K562 (cell line): ENCODE measurements at regions not wholly inside any gene's neighbourhood (a gene's known extent, or its start where the extent isn't known, plus 50 kb on each side); places are given as distances from the start of the nearest gene placed in this dataset.
A peak's percentile ranks its signal among the peaks of the same experiment; 100 is the strongest.

Experiments used
- ATAC-seq: fragments of 200-7000 bp; cut with Tn5 transposase; 3 replicates; pipeline ENCODE4 v1.9.1; 2020; ENCODE audit warnings: moderate library complexity
- BruUV-seq: library from RNA; stranded (reverse); fragments of 400-500 nt; replicated peaks from 2 replicates; lab custom pipeline; 2021; lab: Mats Ljungman, UMichigan
- CTCF ChIA-PET: fragments of 300-600 bp; formaldehyde crosslinking; extraction: SDS; loops from one replicate; lab custom pipeline; 2021; ENCODE audit warnings: low intra/inter-chr PET ratio; lab: Yijun Ruan, JAX
- POLR2A ChIA-PET: fragments of 300-600, 350-650 bp; sonication (Branson Sonifier 250); formaldehyde crosslinking; extraction: SDS; loops from one replicate; lab custom pipeline; 2021; ENCODE audit warnings: antibody characterized with exemption, inconsistent platforms; lab: Yijun Ruan, JAX
- DNase-seq, 4 experiments: peaks; one replicate each; pipeline versions ENCODE4 v3.0.0 to v3.0.0-alpha.2; 2011 to 2018; ENCODE audit warnings: low spot score in 3 of 4, mixed read lengths in 3 of 4; ENCODE audit errors: extremely low read depth in 1 of 4
- FAIRE-seq: peaks from 2 replicates; lab custom pipeline; 2011; peaks lifted over from hg19 to GRCh38; lab: Jason Lieb, UNC
- H2AFZ ChIP-seq: 2 replicates; pipeline ENCODE4 v1.6.0; 2011; ENCODE audit warnings: low read depth, low read length, control low read depth, inconsistent platforms
- H3K27ac ChIP-seq: fragments of 200-600 bp; 3 replicates; pipeline ENCODE4 v1.8.0; 2011; ENCODE audit warnings: low read depth, mild to moderate bottlenecking, control low read depth, inconsistent platforms, low read length, moderate library complexity, mixed read lengths; ENCODE audit errors: extremely low read depth
- H3K27me3 ChIP-seq, 2 experiments: fragments of 300-600 bp in 1 of 2; 2 replicates in 1 of 2; 3 replicates in 1 of 2; pipeline versions ENCODE4 v1.6.0 to v1.8.0; 2011; ENCODE audit warnings: inconsistent platforms in 2 of 2, low read length in 2 of 2, mild to moderate bottlenecking in 1 of 2, mixed read lengths in 1 of 2, moderate library complexity in 1 of 2; ENCODE audit not compliant: control insufficient read depth in 2 of 2, insufficient read depth in 2 of 2
- H3K36me3 ChIP-seq: fragments of 300-600 bp; 3 replicates; pipeline ENCODE4 v1.8.0; 2011; ENCODE audit warnings: mild to moderate bottlenecking, low read length, inconsistent platforms; ENCODE audit not compliant: control insufficient read depth, insufficient read depth
- H3K4me1 ChIP-seq, 2 experiments: fragments of 200-600 bp in 1 of 2; replicated peaks in 1 of 2; 2 replicates in 1 of 2; 3 replicates in 1 of 2; pipeline versions ENCODE4 v1.5.1 to v1.8.0; 2011; ENCODE audit warnings: inconsistent platforms in 2 of 2, low read length in 2 of 2, mild to moderate bottlenecking in 1 of 2, mixed read lengths in 1 of 2, moderate library complexity in 1 of 2; ENCODE audit not compliant: control insufficient read depth in 2 of 2, insufficient read depth in 2 of 2
- H3K4me2 ChIP-seq: 2 replicates; pipeline ENCODE4 v1.6.1; 2011; ENCODE audit warnings: low read length, control low read depth, inconsistent platforms, mixed read lengths; ENCODE audit not compliant: insufficient read depth
- H3K4me3 ChIP-seq: fragments of 200-600 bp; sonication (generic), shearing (Covaris generic); 2 replicates; pipeline ENCODE4 v1.5.1; 2016; ENCODE audit warnings: control low read depth, inconsistent platforms
- H3K79me2 ChIP-seq: fragments of 200-600 bp; 3 replicates; pipeline ENCODE4 v1.8.0; 2011; ENCODE audit warnings: low read length, inconsistent platforms; ENCODE audit not compliant: control insufficient read depth, insufficient read depth
- H3K9ac ChIP-seq, 2 experiments: 2 replicates each; pipeline versions ENCODE4 v1.6.0 to v1.6.1; 2011; ENCODE audit warnings: low read depth in 2 of 2, low read length in 2 of 2, control low read depth in 1 of 2, inconsistent platforms in 1 of 2, mild to moderate bottlenecking in 1 of 2, mixed read lengths in 1 of 2; ENCODE audit not compliant: insufficient read depth in 1 of 2
- H3K9me1 ChIP-seq: one replicate; pipeline ENCODE4 v1.6.0; 2011; ENCODE audit warnings: inconsistent platforms, mild to moderate bottlenecking, low read length, moderate library complexity; ENCODE audit not compliant: control insufficient read depth, insufficient read depth
- H3K9me3 ChIP-seq: replicated peaks from 2 replicates; pipeline ENCODE4 v1.5.1; 2011; ENCODE audit warnings: low read depth, low read length, inconsistent platforms; ENCODE audit not compliant: control insufficient read depth, insufficient read depth
- H4K20me1 ChIP-seq: replicated peaks from 2 replicates; pipeline ENCODE4 v1.6.1; 2011; ENCODE audit warnings: low read length, inconsistent platforms, mixed read lengths; ENCODE audit not compliant: control insufficient read depth, insufficient read depth
- BHLHE40 ChIP-seq: IDR thresholded peaks from 2 replicates; pipeline ENCODE4 v1.6.1; 2011; ENCODE audit warnings: low read length, improper control_type of control experiment
- POLR2G ChIP-seq: fragments of 200-400 bp; formaldehyde crosslinking; IDR thresholded peaks from 2 replicates; pipeline ENCODE4 v1.6.1; 2017; ENCODE audit warnings: low read depth, mild to moderate bottlenecking, antibody characterized with exemption, low read length, moderate library complexity
- RERE ChIP-seq: sonication (generic); formaldehyde crosslinking; IDR thresholded peaks from 2 replicates; pipeline ENCODE4 v1.8.0; 2023; ENCODE audit warnings: missing genetic modification reagents, mild to moderate bottlenecking, borderline replicate concordance
- SUPT5H ChIP-seq: fragments of 450-650 bp; IDR thresholded peaks from 2 replicates; pipeline ENCODE4 v1.6.1; 2016
- TSC22D4 ChIP-seq: fragments of 450-650 bp; IDR thresholded peaks from 2 replicates; pipeline ENCODE4 v1.6.1; 2016; ENCODE audit warnings: missing genetic modification characterization, missing biosample characterization, control low read depth
- WGBS: fragments of 100-300 bp; shearing (Covaris generic); methylation state at CpG from one replicate; pipeline ENCODE4 v1.1.6; 2016; ENCODE audit warnings: low coverage, mixed read lengths; ENCODE audit not compliant: insufficient coverage; ENCODE audit errors: missing lambda C conversion rate; 5-methylcytosine and 5-hydroxymethylcytosine counted together
- in situ Hi-C: fragments of 300-500 bp; cut with MboI; formaldehyde crosslinking; loops from 4 replicates; pipeline ENCODE4 v1.15.0; 2018; ENCODE audit warnings: inconsistent platforms, mixed read lengths
- intact Hi-C: fragments of 100-400 bp; cut with micrococcal nuclease; formaldehyde crosslinking; loops from 2 replicates; pipeline ENCODE4 v1.14.2; 2022

- Histone ChIP-seq H4K20me1 (peaks cover 8% of the 10 kb centered on the region; the same call in 1 of the 2 replicates), H3K27ac (no peak overlapping the region), H3K27me3 (no peaks in the 10 kb centered on the region), H3K9me1 (peaks cover 7% of the 10 kb centered on the region), H3K4me1 (peaks cover 14 to 19% of the 10 kb centered on the region in 2 experiments; a peak in 4 of 5 replicates), H2AFZ (no peak overlapping the region), H3K4me2 (no peak overlapping the region), H3K79me2 (no peaks in the 10 kb centered on the region; the same call in 2 of the 3 replicates), H3K9ac (no peak overlapping the region; a peak in 1 of 4 replicates), H3K36me3 (no peaks in the 10 kb centered on the region), H3K4me3 (no peak overlapping the region), H3K9me3 (no peaks in the 10 kb centered on the region)
- ChIA-PET POLR2A (no interaction called here), CTCF (no interaction called here)
- no TSS peak for BruUV-seq
- in situ Hi-C loops = no loop called here
- FAIRE-seq = peak; percentile 55
- no peak for DNase-seq
- intact Hi-C loops = no loop called here
- 90% methylated on average over 8 of the region's 16 CpGs for WGBS
- no peak for ATAC-seq
- TF ChIP-seq POLR2G = peak; percentile 31; the same call in 1 of the 2 replicates
- TF ChIP-seq SUPT5H = 0 out of 2 replicates have a peak, but pooled peaks have one; percentile 9
- no peak for TF ChIP-seq BHLHE40
- no peak for TF ChIP-seq TSC22D4
- no peak for TF ChIP-seq RERE (CRISPR knock-in tag)
Measured at GRCh38 chr22:49449377-49449776, 378.3 kb downstream of the BRD1 start.
